ENCODE measurements at regions not wholly inside any gene's neighbourhood (a gene's known extent, or its start where the extent isn't known, plus 50 kb on each side); places are given as distances from the start of the nearest gene placed in this dataset.

- intact Hi-C loops (cut with micrococcal nuclease) = no loop called here
- Mint-ChIP-seq H3K27ac (no peak overlapping the region), H3K4me1 (no peaks in the 10 kb centered on the region), H3K27me3 (no peaks in the 10 kb centered on the region), H3K4me3 (no peak overlapping the region), H3K9me3 (ENCODE audit: insufficient read depth) (no peaks in the 10 kb centered on the region)
- no peak for ATAC-seq (ENCODE audit: low read depth)
- TF ChIP-seq EZH2 (IDR thresholded peaks at IDR 0.05; ENCODE audit: borderline replicate concordance, insufficient read depth, low read depth, low read length, poor library complexity, severe bottlenecking) = no peak
- DNase-seq = no peak
- no peaks in the 10 kb centered on the region for H3K79me2 ChIP-seq (ENCODE audit: control insufficient read depth, insufficient read depth, low read length)
- ChIA-PET CTCF (no interaction called here), POLR2A (no interaction called here)
- no peak overlapping the region for H2AFZ ChIP-seq (ENCODE audit: insufficient read depth, low read depth, low read length, poor library complexity, severe bottlenecking)
- no peak overlapping the region for H3K27ac ChIP-seq (ENCODE audit: low read length in 2 of 2)
- H3K9ac ChIP-seq (ENCODE audit: low read length) = no peak overlapping the region
- H3K9me3 ChIP-seq (ENCODE audit: control extremely low read depth in 1 of 3, control insufficient read depth in 2 of 3, insufficient read depth in 1 of 3, low read length in 2 of 3) = no peaks in the 10 kb centered on the region
- H4K20me1 ChIP-seq (ENCODE audit: control insufficient read depth, insufficient read depth, low read length, poor library complexity, severe bottlenecking) = no peaks in the 10 kb centered on the region
- no peaks in the 10 kb centered on the region for H3K4me1 ChIP-seq (ENCODE audit: control insufficient read depth in 2 of 2, insufficient read depth in 2 of 2, low read length in 2 of 2)
- no peak overlapping the region for H3K4me3 ChIP-seq (ENCODE audit: control extremely low read depth in 1 of 5, extremely low read depth in 1 of 5, insufficient read depth in 1 of 5, low read depth in 2 of 5, low read length in 4 of 5)
- H3K27me3 ChIP-seq (replicated peaks in 1 of 4; ENCODE audit: control extremely low read depth in 1 of 4, control insufficient read depth in 3 of 4, insufficient read depth in 4 of 4, low read length in 3 of 4) = no peaks in the 10 kb centered on the region
- H3K36me3 ChIP-seq (replicated peaks in 1 of 2; ENCODE audit: control extremely low read depth in 1 of 2, control insufficient read depth in 1 of 2, extremely low read depth in 1 of 2, insufficient read depth in 2 of 2, low read length in 1 of 2) = no peaks in the 10 kb centered on the region
- H3K4me2 ChIP-seq (replicated peaks; ENCODE audit: low read depth, low read length, poor library complexity, severe bottlenecking) = no peak overlapping the region
Measured at GRCh38 chr5:68024426-68024825, 191.1 kb upstream of the PIK3R1 start.

- 93% methylated on average over 3 of the region's 4 CpGs for WGBS (ENCODE audit: insufficient coverage)
- intact Hi-C loops (cut with micrococcal nuclease) = no loop called here
- Histone ChIP-seq H3K27ac (ENCODE audit: low read length in 2 of 2) (no peak overlapping the region), H3K4me1 (ENCODE audit: control insufficient read depth in 2 of 2, insufficient read depth in 2 of 2, low read length in 2 of 2) (no peaks in the 10 kb centered on the region), H2AFZ (ENCODE audit: insufficient read depth, low read depth, low read length, poor library complexity, severe bottlenecking) (no peak overlapping the region), H3K4me3 (ENCODE audit: control extremely low read depth in 1 of 5, extremely low read depth in 1 of 5, insufficient read depth in 1 of 5, low read depth in 2 of 5, low read length in 4 of 5) (no peak overlapping the region), H3K9ac (ENCODE audit: low read length) (no peak overlapping the region), H3K79me2 (ENCODE audit: control insufficient read depth, insufficient read depth, low read length) (no peaks in the 10 kb centered on the region), H3K9me3 (ENCODE audit: control extremely low read depth in 1 of 3, control insufficient read depth in 2 of 3, insufficient read depth in 1 of 3, low read length in 2 of 3) (no peaks in the 10 kb centered on the region), H3K27me3 (replicated peaks in 1 of 4; ENCODE audit: control extremely low read depth in 1 of 4, control insufficient read depth in 3 of 4, insufficient read depth in 4 of 4, low read length in 3 of 4) (no peaks in the 10 kb centered on the region), H3K36me3 (replicated peaks in 1 of 2; ENCODE audit: control extremely low read depth in 1 of 2, control insufficient read depth in 1 of 2, extremely low read depth in 1 of 2, insufficient read depth in 2 of 2, low read length in 1 of 2) (no peaks in the 10 kb centered on the region), H4K20me1 (ENCODE audit: control insufficient read depth, insufficient read depth, low read length, poor library complexity, severe bottlenecking) (no peaks in the 10 kb centered on the region), H3K4me2 (replicated peaks; ENCODE audit: low read depth, low read length, poor library complexity, severe bottlenecking) (no peak overlapping the region)
- ATAC-seq (ENCODE audit: low read depth) (no peak), DNase-seq (no peak)
- POLR2A ChIA-PET = no interaction called here
- Mint-ChIP-seq H3K4me1 (no peaks in the 10 kb centered on the region), H3K27ac (no peak overlapping the region), H3K9me3 (ENCODE audit: insufficient read depth) (no peaks in the 10 kb centered on the region), H3K27me3 (no peaks in the 10 kb centered on the region), H3K4me3 (no peak overlapping the region)
- CTCF ChIA-PET = no interaction called here
- no peak for TF ChIP-seq EZH2 (IDR thresholded peaks at IDR 0.05; ENCODE audit: borderline replicate concordance, insufficient read depth, low read depth, low read length, poor library complexity, severe bottlenecking)
- TF ChIP-seq CTCF (IDR thresholded peaks at IDR 0.05) = no peak
Measured at GRCh38 chr5:68021916-68022315, 193.6 kb upstream of the PIK3R1 start.

Measured in B cell (primary cell).